SK-N-SH treated with all-trans-retinoic acid at 6 μM for 48 hours (cell line): ENCODE measurements at regions not wholly inside any gene's neighbourhood (a gene's known extent, or its start where the extent isn't known, plus 50 kb on each side); places are given as distances from the start of the nearest gene placed in this dataset.
A peak's percentile ranks its signal among the peaks of the same experiment; 100 is the strongest.

Source experiments
- ATAC-seq: fragments of 200-7000 bp; cut with Tn5 transposase; 3 replicates; pipeline ENCODE4 v1.9.1; 2020; ENCODE audit warnings: mild to moderate bottlenecking, moderate library complexity
- ARNTL ChIP-seq: fragments of 450-650 bp; formaldehyde crosslinking; IDR thresholded peaks from 2 replicates; pipeline ENCODE4 v1.5.0; 2020; ENCODE audit warnings: low read depth, mild to moderate bottlenecking, moderate library complexity, borderline replicate concordance
- BACH2 ChIP-seq: fragments of 250-450 bp; sonication (Bioruptor Pico); IDR thresholded peaks from 2 replicates; pipeline ENCODE4 v1.9.0; 2021; ENCODE audit warnings: mild to moderate bottlenecking, borderline replicate concordance
- CREB5 ChIP-seq: fragments of 250-450 bp; sonication (Bioruptor Pico); IDR thresholded peaks from 2 replicates; pipeline ENCODE4 v1.5.1; 2020; ENCODE audit warnings: low read depth, mild to moderate bottlenecking, moderate library complexity
- CSRNP3 ChIP-seq: fragments of 250-450 bp; sonication (Bioruptor Pico); IDR thresholded peaks from 2 replicates; pipeline ENCODE4 v1.5.1; 2021; ENCODE audit warnings: mild to moderate bottlenecking, moderate library complexity
- ESRRG ChIP-seq: fragments of 250-450 bp; sonication (Bioruptor Pico); IDR thresholded peaks from 2 replicates; pipeline ENCODE4 v1.6.1; 2021; ENCODE audit warnings: mild to moderate bottlenecking
- GLIS3 ChIP-seq: fragments of 250-450 bp; sonication (Bioruptor Pico); IDR thresholded peaks from 2 replicates; pipeline ENCODE4 v1.5.0; 2020; ENCODE audit warnings: mild to moderate bottlenecking, moderate library complexity
- ISL1 ChIP-seq: fragments of 250-450 bp; sonication (Bioruptor Pico); IDR thresholded peaks from 2 replicates; pipeline ENCODE4 v2.1.2; 2022; ENCODE audit warnings: mild to moderate bottlenecking, moderate library complexity
- OSR1 ChIP-seq: fragments of 250-450 bp; sonication (Bioruptor Pico); IDR thresholded peaks from 2 replicates; pipeline ENCODE4 v1.8.0; 2022; ENCODE audit warnings: moderate library complexity, mild to moderate bottlenecking, inconsistent platforms
- PPARA ChIP-seq: fragments of 250-450 bp; sonication (Bioruptor Pico); IDR thresholded peaks from 2 replicates; pipeline ENCODE4 v1.5.0; 2020; ENCODE audit warnings: mild to moderate bottlenecking, borderline replicate concordance
- RARB ChIP-seq: fragments of 250-450 bp; sonication (Bioruptor Pico); IDR thresholded peaks from 2 replicates; pipeline ENCODE4 v1.8.0; 2021; ENCODE audit warnings: mild to moderate bottlenecking, moderate library complexity
- SNAI2 ChIP-seq: fragments of 250-450 bp; sonication (Bioruptor Pico); IDR thresholded peaks from 2 replicates; pipeline ENCODE4 v1.5.0; 2020; ENCODE audit warnings: mild to moderate bottlenecking, moderate library complexity
- TCF4 ChIP-seq: fragments of 250-450 bp; sonication (Bioruptor Pico); IDR thresholded peaks from 2 replicates; pipeline ENCODE4 v1.8.0; 2021; ENCODE audit warnings: mild to moderate bottlenecking, moderate library complexity, borderline replicate concordance
- ZC3H10 ChIP-seq: fragments of 250-450 bp; sonication (Bioruptor Pico); IDR thresholded peaks from 2 replicates; pipeline ENCODE4 v1.5.1; 2021; ENCODE audit warnings: mild to moderate bottlenecking, moderate library complexity
- ZFP3 ChIP-seq: fragments of 250-450 bp; sonication (Bioruptor Pico); IDR thresholded peaks from 2 replicates; pipeline ENCODE4 v1.5.0; 2020; ENCODE audit warnings: mild to moderate bottlenecking, moderate library complexity
- ZFP30 ChIP-seq: fragments of 450-650 bp; formaldehyde crosslinking; IDR thresholded peaks from 2 replicates; pipeline ENCODE4 v1.5.0; 2022; ENCODE audit warnings: mild to moderate bottlenecking, moderate library complexity
- ZNF565 ChIP-seq: fragments of 450-650 bp; formaldehyde crosslinking; conservative IDR thresholded peaks from 2 replicates; pipeline ENCODE4 v1.5.0; 2020; ENCODE audit warnings: low read depth, mild to moderate bottlenecking, moderate library complexity
- ZNF70 ChIP-seq: fragments of 450-650 bp; formaldehyde crosslinking; IDR thresholded peaks from 2 replicates; pipeline ENCODE4 v1.5.0; 2020; ENCODE audit warnings: mild to moderate bottlenecking, moderate library complexity
- ZNF8 ChIP-seq: fragments of 450-650 bp; formaldehyde crosslinking; IDR thresholded peaks from 2 replicates; pipeline ENCODE4 v1.5.0; 2020; ENCODE audit warnings: mild to moderate bottlenecking, moderate library complexity
- TF ChIP-seq, protein P1 (sequence below): fragments of 250-450 bp; sonication (Bioruptor Pico); IDR thresholded peaks from 2 replicates; pipeline ENCODE4 v1.5.0; 2020; ENCODE audit warnings: mild to moderate bottlenecking, moderate library complexity
- TF ChIP-seq, protein P2 (sequence below): fragments of 250-450 bp; sonication (Bioruptor Pico); IDR thresholded peaks from 2 replicates; pipeline ENCODE4 v1.8.0; 2020; ENCODE audit warnings: mild to moderate bottlenecking, moderate library complexity, borderline replicate concordance

DNA sequence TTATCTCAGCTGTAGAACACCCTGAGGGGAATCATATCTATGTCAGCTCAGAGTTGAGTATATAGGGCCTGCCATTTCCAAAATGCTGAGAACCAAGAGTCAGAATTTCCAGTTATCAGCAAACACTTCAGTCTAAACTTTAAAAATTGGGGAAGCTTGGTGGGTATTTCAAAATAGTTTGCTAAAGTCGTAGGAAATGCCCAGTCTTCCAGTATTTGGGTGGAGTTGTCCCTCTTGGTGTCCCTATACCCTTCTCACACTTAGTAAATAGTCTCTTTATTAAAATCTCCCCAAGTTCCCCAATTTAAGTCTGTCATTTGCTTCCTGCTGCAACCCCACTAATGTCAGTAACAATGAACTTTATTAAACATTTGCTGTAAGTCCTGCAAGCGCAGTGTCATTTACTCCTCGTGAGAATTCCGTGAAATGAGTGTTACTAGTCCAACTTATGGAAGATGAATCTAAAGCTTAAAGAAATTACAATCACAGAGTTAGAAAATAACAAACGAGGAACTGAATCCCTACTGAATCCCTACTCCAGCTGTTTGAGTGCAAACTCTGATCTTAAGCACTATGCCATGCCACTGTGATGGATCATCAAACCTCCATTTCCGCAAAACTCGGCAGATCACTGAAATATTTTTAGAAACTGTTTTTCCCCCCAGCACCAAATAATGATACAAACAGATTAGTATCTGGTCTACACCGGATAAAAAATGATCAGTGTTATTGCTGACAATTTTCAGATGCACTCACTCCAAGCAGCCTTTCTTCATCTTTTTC, 341.7 kb upstream of the PROK2 start (continued):
- TF ChIP-seq CREB5 (CRISPR knock-in tag) = no peak
- no peak for TF ChIP-seq GLIS3 (CRISPR knock-in tag)
- no peak for TF ChIP-seq ARNTL (CRISPR knock-in tag)
- no peak for TF ChIP-seq OSR1 (CRISPR knock-in tag)
- TF ChIP-seq, all 23 proteins: peak for 0

- TF ChIP-seq ARNTL (CRISPR knock-in tag) = no peak
- TF ChIP-seq ISL1 (CRISPR knock-in tag) = peak; percentile 69
- no peak for TF ChIP-seq ESRRG (CRISPR knock-in tag)
- TF ChIP-seq ZFP30 (CRISPR knock-in tag) = no peak
- TF ChIP-seq ZNF8 (CRISPR knock-in tag) = no peak
- TF ChIP-seq ZFP3 (CRISPR knock-in tag) = 0 out of 2 replicates have a peak, but pooled peaks have one; percentile 15
- TF ChIP-seq ZNF565 (CRISPR knock-in tag) = no peak
- TF ChIP-seq, protein P1, sequence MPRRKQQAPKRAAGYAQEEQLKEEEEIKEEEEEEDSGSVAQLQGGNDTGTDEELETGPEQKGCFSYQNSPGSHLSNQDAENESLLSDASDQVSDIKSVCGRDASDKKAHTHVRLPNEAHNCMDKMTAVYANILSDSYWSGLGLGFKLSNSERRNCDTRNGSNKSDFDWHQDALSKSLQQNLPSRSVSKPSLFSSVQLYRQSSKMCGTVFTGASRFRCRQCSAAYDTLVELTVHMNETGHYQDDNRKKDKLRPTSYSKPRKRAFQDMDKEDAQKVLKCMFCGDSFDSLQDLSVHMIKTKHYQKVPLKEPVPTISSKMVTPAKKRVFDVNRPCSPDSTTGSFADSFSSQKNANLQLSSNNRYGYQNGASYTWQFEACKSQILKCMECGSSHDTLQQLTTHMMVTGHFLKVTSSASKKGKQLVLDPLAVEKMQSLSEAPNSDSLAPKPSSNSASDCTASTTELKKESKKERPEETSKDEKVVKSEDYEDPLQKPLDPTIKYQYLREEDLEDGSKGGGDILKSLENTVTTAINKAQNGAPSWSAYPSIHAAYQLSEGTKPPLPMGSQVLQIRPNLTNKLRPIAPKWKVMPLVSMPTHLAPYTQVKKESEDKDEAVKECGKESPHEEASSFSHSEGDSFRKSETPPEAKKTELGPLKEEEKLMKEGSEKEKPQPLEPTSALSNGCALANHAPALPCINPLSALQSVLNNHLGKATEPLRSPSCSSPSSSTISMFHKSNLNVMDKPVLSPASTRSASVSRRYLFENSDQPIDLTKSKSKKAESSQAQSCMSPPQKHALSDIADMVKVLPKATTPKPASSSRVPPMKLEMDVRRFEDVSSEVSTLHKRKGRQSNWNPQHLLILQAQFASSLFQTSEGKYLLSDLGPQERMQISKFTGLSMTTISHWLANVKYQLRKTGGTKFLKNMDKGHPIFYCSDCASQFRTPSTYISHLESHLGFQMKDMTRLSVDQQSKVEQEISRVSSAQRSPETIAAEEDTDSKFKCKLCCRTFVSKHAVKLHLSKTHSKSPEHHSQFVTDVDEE = peak; percentile 64
- ATAC-seq = peak; percentile 48; the same call in 2 of the 3 replicates
Observed at GRCh38 chr3:72123908-72124441, 339.0 kb upstream of the PROK2 start.

DNA sequence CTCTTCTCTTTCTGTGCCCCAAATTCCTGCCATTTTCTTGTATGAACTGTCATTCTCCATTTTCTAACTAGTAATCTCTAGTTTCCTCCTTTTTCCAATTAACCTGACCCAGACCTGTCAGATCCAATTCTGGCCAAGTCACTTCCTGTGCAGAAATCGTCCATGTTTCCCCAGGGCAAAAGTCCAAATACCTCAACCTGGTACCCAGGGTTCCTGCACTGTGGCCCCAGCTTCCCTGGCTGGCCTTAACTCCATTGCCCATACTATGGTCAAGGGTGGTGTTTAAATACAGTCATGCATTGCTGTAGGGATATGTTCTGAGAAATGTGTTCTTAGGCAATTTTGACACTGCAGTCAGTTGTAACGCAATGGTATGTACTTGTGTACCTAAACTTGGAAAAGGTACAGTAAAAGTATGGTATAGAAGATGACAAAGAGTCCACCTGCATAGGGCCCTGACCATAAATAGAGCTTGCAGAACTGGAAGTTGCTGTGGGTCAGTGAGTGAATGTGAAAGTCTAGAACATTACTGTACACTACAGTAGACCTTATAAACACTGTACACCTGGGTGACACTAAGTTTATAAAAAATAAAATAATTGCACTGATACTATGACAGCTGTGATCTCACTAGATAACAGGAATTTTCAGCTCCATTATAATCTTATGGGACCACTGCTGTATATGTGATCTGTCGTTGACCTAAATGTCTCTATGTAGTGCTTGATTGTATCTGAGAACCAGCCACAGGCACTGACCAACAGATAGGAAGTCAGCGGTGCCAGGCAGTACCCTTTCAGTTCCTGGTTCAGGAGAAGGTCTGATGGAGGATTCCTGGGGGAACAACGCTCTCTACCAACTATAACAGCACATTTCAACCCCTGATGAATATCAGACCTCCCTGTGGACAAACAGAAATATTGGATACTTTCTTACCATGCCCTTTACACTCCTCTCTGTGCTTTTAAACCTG, 336.1 kb upstream of the PROK2 start:
- ATAC-seq = no peak
- TF ChIP-seq ZNF70 (CRISPR knock-in tag) (no peak), SNAI2 (CRISPR knock-in tag) (no peak), PPARA (no peak)

DNA sequence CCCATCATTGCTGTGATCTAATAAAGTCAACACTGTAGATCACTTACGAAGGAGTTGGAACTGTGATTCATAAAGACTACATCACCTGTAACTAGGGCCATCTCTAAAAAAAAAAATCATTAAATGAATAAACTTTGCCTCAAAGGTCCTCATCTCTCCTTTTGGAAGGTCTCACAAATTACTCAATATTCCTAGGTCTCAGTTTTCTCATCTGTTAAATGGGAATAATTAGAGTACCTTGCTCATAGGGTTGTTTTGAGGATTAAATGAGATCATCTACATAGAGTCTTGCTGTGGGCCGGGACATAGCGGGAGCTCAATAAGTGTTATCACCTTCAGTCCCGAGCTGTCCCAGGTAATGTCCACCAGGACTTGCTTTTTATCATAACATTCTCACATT, 335.1 kb upstream of the PROK2 start:
- TF ChIP-seq PPARA = no peak
- no peak for TF ChIP-seq SNAI2 (CRISPR knock-in tag)
- no peak for TF ChIP-seq ZFP3 (CRISPR knock-in tag)
- no peak for TF ChIP-seq ZNF565 (CRISPR knock-in tag)
- no peak for TF ChIP-seq ARNTL (CRISPR knock-in tag)
- TF ChIP-seq OSR1 (CRISPR knock-in tag) = no peak
- no peak for TF ChIP-seq CSRNP3
- no peak for TF ChIP-seq TCF4
- no peak for TF ChIP-seq ISL1 (CRISPR knock-in tag)
- no peak for TF ChIP-seq ESRRG (CRISPR knock-in tag)
- no peak for TF ChIP-seq RARB
- TF ChIP-seq ZFP30 (CRISPR knock-in tag) = no peak
- TF ChIP-seq, protein P2, sequence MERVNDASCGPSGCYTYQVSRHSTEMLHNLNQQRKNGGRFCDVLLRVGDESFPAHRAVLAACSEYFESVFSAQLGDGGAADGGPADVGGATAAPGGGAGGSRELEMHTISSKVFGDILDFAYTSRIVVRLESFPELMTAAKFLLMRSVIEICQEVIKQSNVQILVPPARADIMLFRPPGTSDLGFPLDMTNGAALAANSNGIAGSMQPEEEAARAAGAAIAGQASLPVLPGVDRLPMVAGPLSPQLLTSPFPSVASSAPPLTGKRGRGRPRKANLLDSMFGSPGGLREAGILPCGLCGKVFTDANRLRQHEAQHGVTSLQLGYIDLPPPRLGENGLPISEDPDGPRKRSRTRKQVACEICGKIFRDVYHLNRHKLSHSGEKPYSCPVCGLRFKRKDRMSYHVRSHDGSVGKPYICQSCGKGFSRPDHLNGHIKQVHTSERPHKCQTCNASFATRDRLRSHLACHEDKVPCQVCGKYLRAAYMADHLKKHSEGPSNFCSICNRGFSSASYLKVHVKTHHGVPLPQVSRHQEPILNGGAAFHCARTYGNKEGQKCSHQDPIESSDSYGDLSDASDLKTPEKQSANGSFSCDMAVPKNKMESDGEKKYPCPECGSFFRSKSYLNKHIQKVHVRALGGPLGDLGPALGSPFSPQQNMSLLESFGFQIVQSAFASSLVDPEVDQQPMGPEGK (CRISPR knock-in tag) = no peak
- TF ChIP-seq ZC3H10 (CRISPR knock-in tag) = no peak
- TF ChIP-seq, protein P1 = no peak
- no peak for TF ChIP-seq BACH2
- TF ChIP-seq CREB5 (CRISPR knock-in tag) = no peak
- ATAC-seq = no peak
